ENCODE measurements at regions not wholly inside any gene's neighbourhood (a gene's known extent, or its start where the extent isn't known, plus 50 kb on each side); places are given as distances from the start of the nearest gene placed in this dataset.

GRCh38 chr17:54425671-54426070, 475.0 kb upstream of the TOM1L1 start:
- H3K4me2 ChIP-seq (ENCODE audit: low read depth, low read length, poor library complexity, severe bottlenecking) = no peak overlapping the region
- no peak overlapping the region for H2AFZ ChIP-seq (ENCODE audit: low read depth, low read length, severe bottlenecking)
- H3K9me2 ChIP-seq (replicated peaks; ENCODE audit: insufficient read depth, low read length) = no peaks in the 10 kb centered on the region
- no peaks in the 10 kb centered on the region for H3K79me2 ChIP-seq (ENCODE audit: insufficient read depth, low read length)
- no peak overlapping the region for H3K9ac ChIP-seq (ENCODE audit: low read length)
- H3F3A ChIP-seq (ENCODE audit: insufficient read depth) = no peaks in the 10 kb centered on the region
- no peak for TF ChIP-seq CTCF (IDR thresholded peaks at IDR 0.05; ENCODE audit: insufficient read depth, low read length, poor library complexity, severe bottlenecking)
- TF ChIP-seq EZH2phosphoT487 (conservative IDR thresholded peaks at IDR 0.05; ENCODE audit: low read length) = no peak
- H3K4me3 ChIP-seq (ENCODE audit: insufficient read depth, low read length, poor library complexity, severe bottlenecking) = no peak overlapping the region
- no peaks in the 10 kb centered on the region for H3K9me3 ChIP-seq (ENCODE audit: insufficient read depth, low read length)
- H4K20me1 ChIP-seq (ENCODE audit: low read depth, low read length) = no peaks in the 10 kb centered on the region
- no peaks in the 10 kb centered on the region for H3K27me3 ChIP-seq (ENCODE audit: low read length)
- H3K36me3 ChIP-seq (ENCODE audit: low read length) = no peaks in the 10 kb centered on the region
- H3K27ac ChIP-seq (ENCODE audit: low read depth, low read length) = no peak overlapping the region

GRCh38 chr17:54426296-54426886, 474.3 kb upstream of the TOM1L1 start:
- Histone ChIP-seq H3K27ac (ENCODE audit: low read depth, low read length) (no peak overlapping the region), H3K27me3 (ENCODE audit: low read length) (no peaks in the 10 kb centered on the region), H3K4me3 (ENCODE audit: insufficient read depth, low read length, poor library complexity, severe bottlenecking) (no peak overlapping the region), H3K9ac (ENCODE audit: low read length) (no peak overlapping the region), H4K20me1 (ENCODE audit: low read depth, low read length) (no peaks in the 10 kb centered on the region), H3K4me2 (ENCODE audit: low read depth, low read length, poor library complexity, severe bottlenecking) (no peak overlapping the region), H3F3A (ENCODE audit: insufficient read depth) (no peaks in the 10 kb centered on the region), H3K79me2 (ENCODE audit: insufficient read depth, low read length) (no peaks in the 10 kb centered on the region), H2AFZ (ENCODE audit: low read depth, low read length, severe bottlenecking) (no peak overlapping the region), H3K9me3 (ENCODE audit: insufficient read depth, low read length) (no peaks in the 10 kb centered on the region), H3K36me3 (ENCODE audit: low read length) (no peaks in the 10 kb centered on the region), H3K9me2 (replicated peaks; ENCODE audit: insufficient read depth, low read length) (no peaks in the 10 kb centered on the region)
- TF ChIP-seq EZH2phosphoT487 (conservative IDR thresholded peaks at IDR 0.05; ENCODE audit: low read length) = no peak
- peak; percentile 36 for TF ChIP-seq CTCF (IDR thresholded peaks at IDR 0.05; ENCODE audit: insufficient read depth, low read length, poor library complexity, severe bottlenecking)

DNA sequence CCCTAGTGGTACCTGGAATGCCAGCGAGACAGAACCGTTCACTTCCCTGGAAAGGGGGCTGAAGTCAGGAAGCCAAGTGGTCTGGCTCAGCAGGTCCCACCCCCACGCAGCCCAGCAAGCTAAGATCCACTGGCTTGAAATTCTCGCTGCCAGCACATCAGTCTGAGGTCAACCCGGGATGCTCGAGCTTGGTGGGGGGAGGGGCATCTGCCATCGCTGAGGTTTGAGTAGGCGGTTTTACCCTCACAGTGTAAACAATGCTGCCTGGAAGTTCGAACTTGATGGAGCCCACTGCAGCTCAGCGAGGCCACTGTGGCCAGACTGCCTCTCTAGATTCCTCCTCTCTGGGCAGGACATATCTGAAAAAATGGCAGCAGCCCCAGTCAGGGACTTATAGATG, 464.7 kb upstream of the TOM1L1 start:
- Histone ChIP-seq H3K9ac (ENCODE audit: low read length) (no peak overlapping the region), H3K4me3 (ENCODE audit: insufficient read depth, low read length, poor library complexity, severe bottlenecking) (no peak overlapping the region), H3K79me2 (ENCODE audit: insufficient read depth, low read length) (no peaks in the 10 kb centered on the region), H3K9me3 (ENCODE audit: insufficient read depth, low read length) (no peaks in the 10 kb centered on the region), H3K27me3 (ENCODE audit: low read length) (no peaks in the 10 kb centered on the region), H2AFZ (ENCODE audit: low read depth, low read length, severe bottlenecking) (no peak overlapping the region), H3K36me3 (ENCODE audit: low read length) (no peaks in the 10 kb centered on the region), H3K9me2 (replicated peaks; ENCODE audit: insufficient read depth, low read length) (no peaks in the 10 kb centered on the region), H3F3A (ENCODE audit: insufficient read depth) (no peaks in the 10 kb centered on the region), H3K27ac (ENCODE audit: low read depth, low read length) (no peak overlapping the region), H3K4me2 (ENCODE audit: low read depth, low read length, poor library complexity, severe bottlenecking) (no peak overlapping the region), H4K20me1 (ENCODE audit: low read depth, low read length) (no peaks in the 10 kb centered on the region)
- no peak for TF ChIP-seq CTCF (IDR thresholded peaks at IDR 0.05; ENCODE audit: insufficient read depth, low read length, poor library complexity, severe bottlenecking)
- no peak for TF ChIP-seq EZH2phosphoT487 (conservative IDR thresholded peaks at IDR 0.05; ENCODE audit: low read length)
